Neural cell (in vitro differentiated cells): ENCODE measurements at regions not wholly inside any gene's neighbourhood (a gene's known extent, or its start where the extent isn't known, plus 50 kb on each side); places are given as distances from the start of the nearest gene placed in this dataset.

Experiments used
- EP300 ChIP-seq: fragments of 450-650 bp; conservative IDR thresholded peaks from 2 replicates; pipeline ENCODE4 v1.6.1; 2014; ENCODE audit warnings: antibody characterized with exemption, mild to moderate bottlenecking, moderate library complexity; ENCODE audit not compliant: poor library complexity, severe bottlenecking
- EZH2 ChIP-seq: fragments of 200-600, 300-800 bp; shearing (Covaris generic), sonication (generic); IDR thresholded peaks from 2 replicates; pipeline ENCODE4 v1.6.1; 2014; ENCODE audit warnings: antibody characterized with exemption, low read length, borderline replicate concordance, mild to moderate bottlenecking; ENCODE audit not compliant: insufficient read depth, poor library complexity, severe bottlenecking
- MXI1 ChIP-seq: fragments of 450-650 bp; conservative IDR thresholded peaks from 2 replicates; pipeline ENCODE4 v1.6.1; 2014; ENCODE audit warnings: antibody characterized with exemption, mild to moderate bottlenecking; ENCODE audit not compliant: poor library complexity, severe bottlenecking
- POLR2AphosphoS5 ChIP-seq: IDR thresholded peaks from 2 replicates; pipeline ENCODE4 v1.6.1; 2012
- RAD21 ChIP-seq: fragments of 450-650 bp; conservative IDR thresholded peaks from 2 replicates; pipeline ENCODE4 v1.6.1; 2014; ENCODE audit warnings: antibody characterized with exemption, mild to moderate bottlenecking, moderate library complexity
- SMC3 ChIP-seq: fragments of 450-650 bp; conservative IDR thresholded peaks from 2 replicates; pipeline ENCODE4 v1.6.1; 2014; ENCODE audit warnings: antibody characterized with exemption, mild to moderate bottlenecking, moderate library complexity; ENCODE audit not compliant: poor library complexity
- TAF1 ChIP-seq: IDR thresholded peaks from 2 replicates; pipeline ENCODE4 v1.6.1; 2012; ENCODE audit warnings: low read depth
- TF ChIP-seq, protein P1 (sequence below): fragments of 450-650 bp; IDR thresholded peaks from 2 replicates; pipeline ENCODE4 v1.5.1; 2014; ENCODE audit warnings: antibody characterized with exemption, mild to moderate bottlenecking, moderate library complexity; ENCODE audit not compliant: poor library complexity, severe bottlenecking
- TF ChIP-seq, protein P2 (sequence below): IDR thresholded peaks from 2 replicates; pipeline ENCODE4 v1.6.1; 2012; ENCODE audit warnings: borderline replicate concordance

DNA sequence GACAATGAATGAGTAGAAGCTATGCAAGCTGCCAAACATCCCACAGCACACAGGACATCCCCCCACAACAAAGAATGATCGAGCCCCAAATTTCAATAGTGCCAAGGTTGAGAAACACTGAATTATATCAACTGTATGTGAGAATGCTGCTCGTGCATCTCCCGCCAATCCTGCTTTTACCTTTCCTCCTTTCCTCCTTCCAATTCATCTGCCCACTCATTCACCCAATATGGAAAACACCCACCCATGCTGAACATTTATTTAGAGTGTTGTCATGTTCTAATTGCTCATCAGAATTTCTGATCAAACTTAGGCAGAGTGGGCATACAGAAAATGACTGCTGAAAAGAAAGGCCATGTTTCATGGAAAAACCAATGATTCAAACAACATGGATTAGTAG lies 183.0 kb downstream of the TMEM114 start:
- TF ChIP-seq, protein P1, sequence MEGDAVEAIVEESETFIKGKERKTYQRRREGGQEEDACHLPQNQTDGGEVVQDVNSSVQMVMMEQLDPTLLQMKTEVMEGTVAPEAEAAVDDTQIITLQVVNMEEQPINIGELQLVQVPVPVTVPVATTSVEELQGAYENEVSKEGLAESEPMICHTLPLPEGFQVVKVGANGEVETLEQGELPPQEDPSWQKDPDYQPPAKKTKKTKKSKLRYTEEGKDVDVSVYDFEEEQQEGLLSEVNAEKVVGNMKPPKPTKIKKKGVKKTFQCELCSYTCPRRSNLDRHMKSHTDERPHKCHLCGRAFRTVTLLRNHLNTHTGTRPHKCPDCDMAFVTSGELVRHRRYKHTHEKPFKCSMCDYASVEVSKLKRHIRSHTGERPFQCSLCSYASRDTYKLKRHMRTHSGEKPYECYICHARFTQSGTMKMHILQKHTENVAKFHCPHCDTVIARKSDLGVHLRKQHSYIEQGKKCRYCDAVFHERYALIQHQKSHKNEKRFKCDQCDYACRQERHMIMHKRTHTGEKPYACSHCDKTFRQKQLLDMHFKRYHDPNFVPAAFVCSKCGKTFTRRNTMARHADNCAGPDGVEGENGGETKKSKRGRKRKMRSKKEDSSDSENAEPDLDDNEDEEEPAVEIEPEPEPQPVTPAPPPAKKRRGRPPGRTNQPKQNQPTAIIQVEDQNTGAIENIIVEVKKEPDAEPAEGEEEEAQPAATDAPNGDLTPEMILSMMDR = no peak
- TF ChIP-seq EZH2 (no peak), SMC3 (no peak), RAD21 (no peak), POLR2AphosphoS5 (no peak), TAF1 (no peak), EP300 (no peak), MXI1 (no peak)
- TF ChIP-seq, protein P2, sequence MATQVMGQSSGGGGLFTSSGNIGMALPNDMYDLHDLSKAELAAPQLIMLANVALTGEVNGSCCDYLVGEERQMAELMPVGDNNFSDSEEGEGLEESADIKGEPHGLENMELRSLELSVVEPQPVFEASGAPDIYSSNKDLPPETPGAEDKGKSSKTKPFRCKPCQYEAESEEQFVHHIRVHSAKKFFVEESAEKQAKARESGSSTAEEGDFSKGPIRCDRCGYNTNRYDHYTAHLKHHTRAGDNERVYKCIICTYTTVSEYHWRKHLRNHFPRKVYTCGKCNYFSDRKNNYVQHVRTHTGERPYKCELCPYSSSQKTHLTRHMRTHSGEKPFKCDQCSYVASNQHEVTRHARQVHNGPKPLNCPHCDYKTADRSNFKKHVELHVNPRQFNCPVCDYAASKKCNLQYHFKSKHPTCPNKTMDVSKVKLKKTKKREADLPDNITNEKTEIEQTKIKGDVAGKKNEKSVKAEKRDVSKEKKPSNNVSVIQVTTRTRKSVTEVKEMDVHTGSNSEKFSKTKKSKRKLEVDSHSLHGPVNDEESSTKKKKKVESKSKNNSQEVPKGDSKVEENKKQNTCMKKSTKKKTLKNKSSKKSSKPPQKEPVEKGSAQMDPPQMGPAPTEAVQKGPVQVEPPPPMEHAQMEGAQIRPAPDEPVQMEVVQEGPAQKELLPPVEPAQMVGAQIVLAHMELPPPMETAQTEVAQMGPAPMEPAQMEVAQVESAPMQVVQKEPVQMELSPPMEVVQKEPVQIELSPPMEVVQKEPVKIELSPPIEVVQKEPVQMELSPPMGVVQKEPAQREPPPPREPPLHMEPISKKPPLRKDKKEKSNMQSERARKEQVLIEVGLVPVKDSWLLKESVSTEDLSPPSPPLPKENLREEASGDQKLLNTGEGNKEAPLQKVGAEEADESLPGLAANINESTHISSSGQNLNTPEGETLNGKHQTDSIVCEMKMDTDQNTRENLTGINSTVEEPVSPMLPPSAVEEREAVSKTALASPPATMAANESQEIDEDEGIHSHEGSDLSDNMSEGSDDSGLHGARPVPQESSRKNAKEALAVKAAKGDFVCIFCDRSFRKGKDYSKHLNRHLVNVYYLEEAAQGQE = no peak
